Neural progenitor cell (in vitro differentiated cells): ENCODE measurements at regions not wholly inside any gene's neighbourhood (a gene's known extent, or its start where the extent isn't known, plus 50 kb on each side); places are given as distances from the start of the nearest gene placed in this dataset.

Experiments
- EZH2 ChIP-seq: fragments of 200-600 bp; sonication (generic); IDR thresholded peaks from 2 replicates; pipeline ENCODE4 v1.6.1; 2017; ENCODE audit warnings: antibody characterized with exemption, mild to moderate bottlenecking, moderate library complexity
- EZH2phosphoT487 ChIP-seq: fragments of 200-600 bp; sonication (generic); IDR thresholded peaks from 2 replicates; pipeline ENCODE4 v1.6.1; 2017; ENCODE audit warnings: antibody characterized with exemption
- TF ChIP-seq, protein P1 (sequence below): fragments of 200-600 bp; sonication (generic); IDR thresholded peaks from 2 replicates; pipeline ENCODE4 v1.5.1; 2017; ENCODE audit warnings: antibody characterized with exemption, mild to moderate bottlenecking

DNA sequence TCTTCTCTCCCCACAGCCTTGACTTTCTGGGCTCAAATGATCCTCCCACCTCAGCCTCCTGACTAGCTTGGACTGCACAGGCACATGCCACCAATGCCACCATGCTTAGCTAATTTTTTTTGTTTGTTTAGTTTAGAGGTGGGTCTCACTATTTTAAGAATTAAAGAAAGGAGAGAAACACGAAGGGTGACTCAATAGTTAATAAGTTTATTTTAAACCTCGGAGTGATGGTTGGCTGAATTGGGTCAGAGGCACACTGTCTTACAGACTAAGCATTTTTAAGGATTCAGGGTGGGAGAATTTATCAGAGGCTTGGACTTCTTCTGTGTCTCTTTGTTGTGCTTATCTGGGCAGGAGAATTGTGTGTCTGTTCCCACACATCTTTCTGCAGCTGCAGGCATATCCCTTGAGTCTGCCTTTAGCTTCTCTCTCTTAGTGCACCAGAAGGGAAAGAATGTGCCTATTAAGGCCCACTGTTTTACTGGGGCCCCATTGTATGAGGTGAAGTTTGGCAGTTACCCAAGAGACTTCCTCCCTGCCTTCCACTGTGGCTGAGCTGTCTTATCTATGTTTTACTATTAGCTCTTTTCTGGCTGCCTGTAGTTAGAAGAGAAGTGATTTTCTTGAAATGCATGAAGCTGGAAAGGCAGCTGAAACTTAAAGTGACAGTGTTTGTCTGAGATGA is 2172.0 kb downstream of the TP53TG3F start:
- TF ChIP-seq, protein P1, sequence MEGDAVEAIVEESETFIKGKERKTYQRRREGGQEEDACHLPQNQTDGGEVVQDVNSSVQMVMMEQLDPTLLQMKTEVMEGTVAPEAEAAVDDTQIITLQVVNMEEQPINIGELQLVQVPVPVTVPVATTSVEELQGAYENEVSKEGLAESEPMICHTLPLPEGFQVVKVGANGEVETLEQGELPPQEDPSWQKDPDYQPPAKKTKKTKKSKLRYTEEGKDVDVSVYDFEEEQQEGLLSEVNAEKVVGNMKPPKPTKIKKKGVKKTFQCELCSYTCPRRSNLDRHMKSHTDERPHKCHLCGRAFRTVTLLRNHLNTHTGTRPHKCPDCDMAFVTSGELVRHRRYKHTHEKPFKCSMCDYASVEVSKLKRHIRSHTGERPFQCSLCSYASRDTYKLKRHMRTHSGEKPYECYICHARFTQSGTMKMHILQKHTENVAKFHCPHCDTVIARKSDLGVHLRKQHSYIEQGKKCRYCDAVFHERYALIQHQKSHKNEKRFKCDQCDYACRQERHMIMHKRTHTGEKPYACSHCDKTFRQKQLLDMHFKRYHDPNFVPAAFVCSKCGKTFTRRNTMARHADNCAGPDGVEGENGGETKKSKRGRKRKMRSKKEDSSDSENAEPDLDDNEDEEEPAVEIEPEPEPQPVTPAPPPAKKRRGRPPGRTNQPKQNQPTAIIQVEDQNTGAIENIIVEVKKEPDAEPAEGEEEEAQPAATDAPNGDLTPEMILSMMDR, result no peak
- TF ChIP-seq EZH2phosphoT487 (no peak), EZH2 (no peak)
